ENCODE measurements at regions not wholly inside any gene's neighbourhood (a gene's known extent, or its start where the extent isn't known, plus 50 kb on each side); places are given as distances from the start of the nearest gene placed in this dataset.

DNA sequence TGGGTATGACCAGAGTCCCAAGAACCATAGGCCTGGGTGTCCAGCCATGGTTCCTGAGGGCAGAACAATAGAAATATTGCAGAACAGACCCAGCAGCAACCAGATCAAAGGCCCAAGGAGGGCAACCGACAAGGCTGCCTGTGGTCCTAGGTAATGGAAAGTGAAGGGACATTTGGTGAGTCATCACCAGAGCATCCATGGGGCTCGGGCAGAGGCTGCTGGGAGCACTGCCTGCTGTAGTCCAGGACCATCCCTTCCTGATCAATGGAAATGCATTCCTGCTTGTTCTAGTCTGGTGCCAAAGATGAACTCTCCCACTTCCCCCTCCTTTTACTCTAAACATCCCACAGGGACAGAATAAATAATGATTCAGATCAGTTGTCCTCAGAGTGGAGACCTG, 172.8 kb upstream of the CACNA1E start (continued):
- TF ChIP-seq ZFX (IDR thresholded peaks at IDR 0.05): no peak

- ATAC-seq: no peak
- no peak overlapping the region for H3K27ac ChIP-seq (ENCODE audit: low read depth, low read length)
- H3K4me3 ChIP-seq (replicated peaks in 1 of 2; ENCODE audit: low read depth in 1 of 2, low read length in 2 of 2): no peak overlapping the region
Measured at GRCh38 chr1:181312946-181313345, 170.4 kb upstream of the CACNA1E start.

More at GRCh38 chr1:181312946-181313345, 170.4 kb upstream of the CACNA1E start:
- Histone ChIP-seq H3K36me3 (ENCODE audit: control insufficient read depth in 1 of 2, insufficient read depth in 2 of 2, low read length in 2 of 2) (no peaks in the 10 kb centered on the region), H3K9ac (ENCODE audit: low read length) (no peak overlapping the region), H3K4me2 (ENCODE audit: low read length) (no peak overlapping the region), H3K27me3 (ENCODE audit: insufficient read depth, low read length) (peaks cover 17% of the 10 kb centered on the region; the same call in 1 of the 2 replicates), H3K4me1 (ENCODE audit: control insufficient read depth in 1 of 2, insufficient read depth in 2 of 2, low read length in 2 of 2) (peaks cover 11 to 14% of the 10 kb centered on the region in 2 experiments; a peak in 3 of 4 replicates), H3K9me3 (ENCODE audit: control insufficient read depth in 1 of 2, insufficient read depth in 1 of 2, low read depth in 1 of 2, low read length in 2 of 2) (no peaks in the 10 kb centered on the region), H3K9me2 (ENCODE audit: insufficient read depth) (no peaks in the 10 kb centered on the region), H3K79me2 (ENCODE audit: insufficient read depth, low read length) (no peaks in the 10 kb centered on the region), H2AFZ (ENCODE audit: low read depth, low read length, poor library complexity, severe bottlenecking) (no peak overlapping the region), H4K20me1 (ENCODE audit: insufficient read depth) (no peaks in the 10 kb centered on the region)
- BruUV-seq (replicated peaks): no TSS peak
- POLR2A ChIA-PET: no interaction called here
- RAD21 ChIA-PET (ENCODE audit: low non-redundant PET in 1 of 2, low total read pairs in 2 of 2, uncharacterized antibody in 2 of 2, unreplicated experiment in 2 of 2): no interaction called here
- TF ChIP-seq RAD21 (IDR thresholded peaks at IDR 0.05; ENCODE audit: low read depth) (no peak), TCF7L2 (IDR thresholded peaks at IDR 0.05; ENCODE audit: borderline replicate concordance, extremely low read depth, insufficient read depth, insufficient read length) (no peak), ZNF274 (IDR thresholded peaks at IDR 0.05; ENCODE audit: low read depth, low read length) (no peak), ATF3 (IDR thresholded peaks at IDR 0.05) (no peak), ZFX (IDR thresholded peaks at IDR 0.05) (no peak), JUND (IDR thresholded peaks at IDR 0.05) (no peak), SRF (IDR thresholded peaks at IDR 0.05; ENCODE audit: low read depth) (no peak), CTCF (IDR thresholded peaks at IDR 0.05 in 2 of 3, conservative IDR thresholded peaks at IDR 0.05 in 1 of 3; ENCODE audit: borderline replicate concordance in 1 of 3, insufficient read depth in 1 of 3, low read depth in 2 of 3, low read length in 2 of 3) (no peak), EGR1 (IDR thresholded peaks at IDR 0.05; ENCODE audit: low read depth) (no peak), MAX (IDR thresholded peaks at IDR 0.05) (no peak), SIN3A (IDR thresholded peaks at IDR 0.05; ENCODE audit: low read depth) (no peak), POLR2AphosphoS5 (IDR thresholded peaks at IDR 0.05; ENCODE audit: low read depth, low read length) (no peak), SP1 (IDR thresholded peaks at IDR 0.05; ENCODE audit: low read depth) (no peak)
- TF ChIP-seq, protein P1, sequence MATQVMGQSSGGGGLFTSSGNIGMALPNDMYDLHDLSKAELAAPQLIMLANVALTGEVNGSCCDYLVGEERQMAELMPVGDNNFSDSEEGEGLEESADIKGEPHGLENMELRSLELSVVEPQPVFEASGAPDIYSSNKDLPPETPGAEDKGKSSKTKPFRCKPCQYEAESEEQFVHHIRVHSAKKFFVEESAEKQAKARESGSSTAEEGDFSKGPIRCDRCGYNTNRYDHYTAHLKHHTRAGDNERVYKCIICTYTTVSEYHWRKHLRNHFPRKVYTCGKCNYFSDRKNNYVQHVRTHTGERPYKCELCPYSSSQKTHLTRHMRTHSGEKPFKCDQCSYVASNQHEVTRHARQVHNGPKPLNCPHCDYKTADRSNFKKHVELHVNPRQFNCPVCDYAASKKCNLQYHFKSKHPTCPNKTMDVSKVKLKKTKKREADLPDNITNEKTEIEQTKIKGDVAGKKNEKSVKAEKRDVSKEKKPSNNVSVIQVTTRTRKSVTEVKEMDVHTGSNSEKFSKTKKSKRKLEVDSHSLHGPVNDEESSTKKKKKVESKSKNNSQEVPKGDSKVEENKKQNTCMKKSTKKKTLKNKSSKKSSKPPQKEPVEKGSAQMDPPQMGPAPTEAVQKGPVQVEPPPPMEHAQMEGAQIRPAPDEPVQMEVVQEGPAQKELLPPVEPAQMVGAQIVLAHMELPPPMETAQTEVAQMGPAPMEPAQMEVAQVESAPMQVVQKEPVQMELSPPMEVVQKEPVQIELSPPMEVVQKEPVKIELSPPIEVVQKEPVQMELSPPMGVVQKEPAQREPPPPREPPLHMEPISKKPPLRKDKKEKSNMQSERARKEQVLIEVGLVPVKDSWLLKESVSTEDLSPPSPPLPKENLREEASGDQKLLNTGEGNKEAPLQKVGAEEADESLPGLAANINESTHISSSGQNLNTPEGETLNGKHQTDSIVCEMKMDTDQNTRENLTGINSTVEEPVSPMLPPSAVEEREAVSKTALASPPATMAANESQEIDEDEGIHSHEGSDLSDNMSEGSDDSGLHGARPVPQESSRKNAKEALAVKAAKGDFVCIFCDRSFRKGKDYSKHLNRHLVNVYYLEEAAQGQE (IDR thresholded peaks at IDR 0.05; ENCODE audit: low read depth): no peak
- TF ChIP-seq, protein P2, sequence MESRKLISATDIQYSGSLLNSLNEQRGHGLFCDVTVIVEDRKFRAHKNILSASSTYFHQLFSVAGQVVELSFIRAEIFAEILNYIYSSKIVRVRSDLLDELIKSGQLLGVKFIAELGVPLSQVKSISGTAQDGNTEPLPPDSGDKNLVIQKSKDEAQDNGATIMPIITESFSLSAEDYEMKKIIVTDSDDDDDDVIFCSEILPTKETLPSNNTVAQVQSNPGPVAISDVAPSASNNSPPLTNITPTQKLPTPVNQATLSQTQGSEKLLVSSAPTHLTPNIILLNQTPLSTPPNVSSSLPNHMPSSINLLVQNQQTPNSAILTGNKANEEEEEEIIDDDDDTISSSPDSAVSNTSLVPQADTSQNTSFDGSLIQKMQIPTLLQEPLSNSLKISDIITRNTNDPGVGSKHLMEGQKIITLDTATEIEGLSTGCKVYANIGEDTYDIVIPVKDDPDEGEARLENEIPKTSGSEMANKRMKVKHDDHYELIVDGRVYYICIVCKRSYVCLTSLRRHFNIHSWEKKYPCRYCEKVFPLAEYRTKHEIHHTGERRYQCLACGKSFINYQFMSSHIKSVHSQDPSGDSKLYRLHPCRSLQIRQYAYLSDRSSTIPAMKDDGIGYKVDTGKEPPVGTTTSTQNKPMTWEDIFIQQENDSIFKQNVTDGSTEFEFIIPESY (IDR thresholded peaks at IDR 0.05; ENCODE audit: extremely low read depth, insufficient replicate concordance, low read length): no peak
- CTCF ChIA-PET: no interaction called here
- intact Hi-C loops (cut with micrococcal nuclease): no loop called here
- no peak for DNase-seq (ENCODE audit: low read depth, low spot score)
